ENCODE measurements at regions not wholly inside any gene's neighbourhood (a gene's known extent, or its start where the extent isn't known, plus 50 kb on each side); places are given as distances from the start of the nearest gene placed in this dataset.

- no peaks in the 10 kb centered on the region for H3K36me3 ChIP-seq (ENCODE audit: control insufficient read depth in 2 of 2, extremely low read depth in 1 of 2, insufficient read depth in 2 of 2, low read length in 2 of 2)
- no peaks in the 10 kb centered on the region for H3K4me1 ChIP-seq (ENCODE audit: control insufficient read depth, extremely low read depth, insufficient read depth, low read length)
- H4K20me1 ChIP-seq (replicated peaks; ENCODE audit: control insufficient read depth, extremely low read depth, insufficient read depth, low read length): no peaks in the 10 kb centered on the region
- no peak for DNase-seq (ENCODE audit: low read depth, low spot score)
- H3K9ac ChIP-seq (replicated peaks; ENCODE audit: extremely low read depth, insufficient read depth, low read length): no peak overlapping the region
- H3K27me3 ChIP-seq (ENCODE audit: control insufficient read depth in 2 of 2, insufficient read depth in 2 of 2, low read length in 2 of 2): no peaks in the 10 kb centered on the region
- TF ChIP-seq POLR2AphosphoS5 (IDR thresholded peaks at IDR 0.05; ENCODE audit: insufficient read depth, low read depth, low read length) (no peak), MYC (IDR thresholded peaks at IDR 0.05; ENCODE audit: low read depth, low read length) (no peak), MAX (IDR thresholded peaks at IDR 0.05; ENCODE audit: insufficient read depth, insufficient read length) (no peak), JUN (IDR thresholded peaks at IDR 0.05; ENCODE audit: borderline replicate concordance, insufficient read depth, insufficient read length, low read depth) (no peak), CTCF (IDR thresholded peaks at IDR 0.05; ENCODE audit: extremely low read depth in 1 of 2, insufficient read depth in 1 of 2, low read depth in 1 of 2, low read length in 2 of 2) (no peak), FOS (IDR thresholded peaks at IDR 0.05; ENCODE audit: borderline replicate concordance, insufficient read depth, low read length) (no peak), GATA2 (IDR thresholded peaks at IDR 0.05; ENCODE audit: insufficient read depth, insufficient read length, low read depth, low read length) (no peak), EZH2 (IDR thresholded peaks at IDR 0.05; ENCODE audit: borderline replicate concordance, low read depth, low read length, severe bottlenecking) (no peak), POLR2A (IDR thresholded peaks at IDR 0.05; ENCODE audit: low read depth, low read length) (no peak)
- no peak overlapping the region for H3K4me2 ChIP-seq (ENCODE audit: insufficient read depth, low read length)
- ChIA-PET POLR2A (no interaction called here), CTCF (no interaction called here)
- intact Hi-C loops (cut with micrococcal nuclease): no loop called here
- H3K4me3 ChIP-seq (replicated peaks in 1 of 3; ENCODE audit: insufficient read depth in 1 of 3, low read depth in 1 of 3, low read length in 3 of 3): no peak overlapping the region
- no peaks in the 10 kb centered on the region for H3K9me1 ChIP-seq (replicated peaks; ENCODE audit: control insufficient read depth, extremely low read depth, insufficient read depth, low read length)
- H3K9me3 ChIP-seq (replicated peaks; ENCODE audit: control insufficient read depth, insufficient read depth, low read length): no peaks in the 10 kb centered on the region
- no peak overlapping the region for H3K27ac ChIP-seq (ENCODE audit: insufficient read depth, low read depth, low read length)
- FAIRE-seq: no peak
- H3K79me2 ChIP-seq (ENCODE audit: control insufficient read depth, insufficient read depth, low read length): no peaks in the 10 kb centered on the region
- H2AFZ ChIP-seq (ENCODE audit: low read depth, low read length): no peak overlapping the region
- dilution Hi-C loops (cut with MboI; ENCODE audit: extremely low pct_ligation_motif_present, low sequenced_read_pairs): no loop called here
- BruUV-seq (replicated peaks): no TSS peak
Observed at GRCh38 chr3:34504366-34504765, 705.9 kb downstream of the PDCD6IP start.

Data from endothelial cell of umbilical vein (primary cell).